Natural killer cell (primary cell): ENCODE measurements at regions not wholly inside any gene's neighbourhood (a gene's known extent, or its start where the extent isn't known, plus 50 kb on each side); places are given as distances from the start of the nearest gene placed in this dataset.

Experiments
- ATAC-seq, 3 donors: fragments of 150-1000 bp in 2 of 3; fragments of 200-7000 bp in 1 of 3; cut with Tn5 transposase; 1 replicate in 1 of 3; 2 replicates in 2 of 3; pipeline ENCODE4 v1.10.0; 2021; ENCODE audit warnings: mild to moderate bottlenecking in 2 of 3, moderate library complexity in 2 of 3
- DNase-seq, 2 donors: peaks; one replicate each; pipeline versions ENCODE4 v3.0.0 to v3.0.0-alpha.2; 2013 to 2021; ENCODE audit warnings: mixed read lengths in 1 of 2
- H3K27ac ChIP-seq: one replicate; pipeline ENCODE4 v1.5.1; 2013; ENCODE audit warnings: mild to moderate bottlenecking, low read length
- H3K27me3 ChIP-seq: one replicate; pipeline ENCODE4 v1.6.1; 2013; ENCODE audit warnings: low read length; ENCODE audit not compliant: control insufficient read depth, insufficient read depth
- H3K36me3 ChIP-seq: one replicate; pipeline ENCODE4 v1.6.1; 2013; ENCODE audit warnings: low read length; ENCODE audit not compliant: control insufficient read depth, insufficient read depth
- H3K4me1 ChIP-seq: one replicate; pipeline ENCODE4 v1.6.1; 2013; ENCODE audit warnings: low read length; ENCODE audit not compliant: control insufficient read depth, insufficient read depth
- H3K4me3 ChIP-seq: one replicate; pipeline ENCODE4 v1.5.1; 2013; ENCODE audit warnings: low read length
- H3K9me3 ChIP-seq: one replicate; pipeline ENCODE4 v1.6.1; 2013; ENCODE audit warnings: low read length; ENCODE audit not compliant: control insufficient read depth, insufficient read depth
- H3K27ac Mint-ChIP-seq, 2 donors: one replicate each; pipeline ENCODE4 v1.8.0; 2022; ENCODE audit warnings: mild to moderate bottlenecking in 2 of 2, mixed read lengths in 2 of 2, moderate library complexity in 1 of 2
- H3K27me3 Mint-ChIP-seq, 2 donors: one replicate each; pipeline ENCODE4 v1.8.0; 2022; ENCODE audit warnings: low read depth in 2 of 2, mixed read lengths in 2 of 2
- H3K36me3 Mint-ChIP-seq: one replicate; pipeline ENCODE4 v1.8.0; 2022; ENCODE audit warnings: mixed read lengths
- H3K4me1 Mint-ChIP-seq, 2 donors: one replicate each; pipeline ENCODE4 v1.8.0; 2022; ENCODE audit warnings: mixed read lengths in 2 of 2
- H3K4me3 Mint-ChIP-seq: one replicate; pipeline ENCODE4 v1.8.0; 2022; ENCODE audit warnings: mild to moderate bottlenecking, moderate library complexity, mixed read lengths
- H3K9me3 Mint-ChIP-seq, 2 donors: one replicate each; pipeline ENCODE4 v1.8.0; 2022; ENCODE audit warnings: mixed read lengths in 2 of 2
- WGBS: methylation state at CpG from one replicate; pipeline ENCODE4 v1.1.7; 2013; ENCODE audit warnings: missing lambda C conversion rate; ENCODE audit not compliant: insufficient coverage; 5-methylcytosine and 5-hydroxymethylcytosine counted together
- intact Hi-C: fragments of 100-400 bp; cut with micrococcal nuclease; formaldehyde crosslinking; loops from one replicate; pipeline ENCODE4 v1.14.2; 2022
- TF ChIP-seq, protein P1 (sequence below): fragments of 200-600 bp; IDR thresholded peaks from one replicate; pipeline ENCODE4 v1.8.0; 2022; ENCODE audit warnings: antibody characterized with exemption

DNA sequence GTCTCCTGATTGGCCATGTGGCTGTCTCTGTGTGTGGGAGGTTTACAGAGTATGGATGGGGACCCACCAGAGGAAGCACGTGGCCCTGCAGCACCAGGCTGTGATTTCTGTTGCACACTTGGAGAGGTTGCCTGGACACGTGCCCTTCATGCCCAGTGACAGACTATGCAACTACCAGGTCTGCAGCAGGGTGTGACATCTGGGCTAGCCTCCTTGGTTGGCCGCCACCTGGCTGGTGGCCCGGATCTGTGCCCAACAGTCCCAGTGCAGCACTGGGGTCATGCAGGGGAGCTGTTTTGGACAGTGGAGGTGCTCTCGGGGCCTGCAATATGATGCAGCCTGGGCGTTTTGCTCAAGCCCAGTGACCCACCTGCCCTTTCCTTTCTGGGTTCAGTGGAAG, 212.5 kb downstream of the UBE3A start:
- no peak overlapping the region for H3K27ac ChIP-seq
- H3K36me3 Mint-ChIP-seq: no peaks in the 10 kb centered on the region
- H3K27ac Mint-ChIP-seq: no peak overlapping the region
- H3K4me3 ChIP-seq: no peak overlapping the region
- TF ChIP-seq, protein P1, sequence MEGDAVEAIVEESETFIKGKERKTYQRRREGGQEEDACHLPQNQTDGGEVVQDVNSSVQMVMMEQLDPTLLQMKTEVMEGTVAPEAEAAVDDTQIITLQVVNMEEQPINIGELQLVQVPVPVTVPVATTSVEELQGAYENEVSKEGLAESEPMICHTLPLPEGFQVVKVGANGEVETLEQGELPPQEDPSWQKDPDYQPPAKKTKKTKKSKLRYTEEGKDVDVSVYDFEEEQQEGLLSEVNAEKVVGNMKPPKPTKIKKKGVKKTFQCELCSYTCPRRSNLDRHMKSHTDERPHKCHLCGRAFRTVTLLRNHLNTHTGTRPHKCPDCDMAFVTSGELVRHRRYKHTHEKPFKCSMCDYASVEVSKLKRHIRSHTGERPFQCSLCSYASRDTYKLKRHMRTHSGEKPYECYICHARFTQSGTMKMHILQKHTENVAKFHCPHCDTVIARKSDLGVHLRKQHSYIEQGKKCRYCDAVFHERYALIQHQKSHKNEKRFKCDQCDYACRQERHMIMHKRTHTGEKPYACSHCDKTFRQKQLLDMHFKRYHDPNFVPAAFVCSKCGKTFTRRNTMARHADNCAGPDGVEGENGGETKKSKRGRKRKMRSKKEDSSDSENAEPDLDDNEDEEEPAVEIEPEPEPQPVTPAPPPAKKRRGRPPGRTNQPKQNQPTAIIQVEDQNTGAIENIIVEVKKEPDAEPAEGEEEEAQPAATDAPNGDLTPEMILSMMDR: no peak
- H3K9me3 Mint-ChIP-seq: no peaks in the 10 kb centered on the region
- intact Hi-C loops: no loop called here
- no peaks in the 10 kb centered on the region for H3K36me3 ChIP-seq
- H3K9me3 ChIP-seq: peaks cover 47% of the 10 kb centered on the region
- H3K4me1 ChIP-seq: no peaks in the 10 kb centered on the region
- DNase-seq (no peak), ATAC-seq (no peak)
- no peaks in the 10 kb centered on the region for H3K27me3 Mint-ChIP-seq
- H3K4me3 Mint-ChIP-seq: no peak overlapping the region
- WGBS: 89% methylated on average over 6 of the region's 6 CpGs
- no peaks in the 10 kb centered on the region for H3K4me1 Mint-ChIP-seq
- H3K27me3 ChIP-seq: no peaks in the 10 kb centered on the region

DNA sequence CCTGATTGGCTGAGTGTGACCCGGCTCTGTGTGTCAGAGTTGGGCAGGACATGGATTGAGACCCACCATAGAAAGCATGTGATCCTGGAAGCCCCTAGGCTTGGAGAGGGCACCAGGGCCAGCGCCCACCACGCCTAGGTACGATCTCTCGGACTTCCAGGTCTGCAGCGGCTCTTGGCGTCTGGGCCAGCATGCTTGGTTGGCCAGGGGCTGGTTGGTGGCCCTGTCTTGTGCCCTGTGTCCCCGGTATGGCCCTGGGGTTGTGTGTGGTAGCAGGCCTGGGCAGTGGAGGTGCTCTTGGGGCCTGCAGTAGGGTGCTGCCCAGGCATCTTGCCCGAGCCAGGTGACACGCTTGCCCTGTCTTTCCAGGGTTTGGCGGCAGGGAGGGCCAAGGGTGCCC, 210.6 kb downstream of the UBE3A start:
- DNase-seq (no peak), ATAC-seq (no peak)
- Histone ChIP-seq H3K36me3 (no peaks in the 10 kb centered on the region), H3K27me3 (no peaks in the 10 kb centered on the region), H3K4me1 (no peaks in the 10 kb centered on the region), H3K27ac (no peak overlapping the region), H3K4me3 (no peak overlapping the region), H3K9me3 (peaks cover 49% of the 10 kb centered on the region)
- intact Hi-C loops: no loop called here
- TF ChIP-seq, protein P1: no peak
- Mint-ChIP-seq H3K36me3 (no peaks in the 10 kb centered on the region), H3K27ac (no peak overlapping the region), H3K9me3 (no peaks in the 10 kb centered on the region), H3K27me3 (no peaks in the 10 kb centered on the region), H3K4me1 (no peaks in the 10 kb centered on the region), H3K4me3 (no peak overlapping the region)
- 93% methylated on average over 11 of the region's 11 CpGs for WGBS

- H3K4me3 ChIP-seq: no peak overlapping the region
- intact Hi-C loops: no loop called here
- no peak overlapping the region for H3K27ac ChIP-seq
- H3K27me3 ChIP-seq: no peaks in the 10 kb centered on the region
- 84% methylated on average over 10 of the region's 10 CpGs for WGBS
- H3K4me1 ChIP-seq: no peaks in the 10 kb centered on the region
- Mint-ChIP-seq H3K4me1 (no peaks in the 10 kb centered on the region), H3K9me3 (peaks cover 0 to 4% of the 10 kb centered on the region in 2 donors), H3K27ac (no peak overlapping the region), H3K4me3 (no peak overlapping the region), H3K36me3 (no peaks in the 10 kb centered on the region), H3K27me3 (no peaks in the 10 kb centered on the region)
- DNase-seq (no peak), ATAC-seq (no peak)
- TF ChIP-seq, protein P1: no peak
- H3K36me3 ChIP-seq: no peaks in the 10 kb centered on the region
- H3K9me3 ChIP-seq: peaks cover 43% of the 10 kb centered on the region
These were observed 208.4 kb downstream of the UBE3A start for GRCh38 chr15:25230442-25230841.

GRCh38 chr15:25233766-25234350, 205.0 kb downstream of the UBE3A start:
- Mint-ChIP-seq H3K4me3 (no peak overlapping the region), H3K27me3 (no peaks in the 10 kb centered on the region), H3K9me3 (peaks cover 0 to 4% of the 10 kb centered on the region in 2 donors), H3K4me1 (no peaks in the 10 kb centered on the region), H3K27ac (no peak overlapping the region), H3K36me3 (no peaks in the 10 kb centered on the region)
- H3K4me1 ChIP-seq: no peaks in the 10 kb centered on the region
- TF ChIP-seq, protein P1: no peak
- no peak overlapping the region for H3K4me3 ChIP-seq
- intact Hi-C loops: no loop called here
- no peak overlapping the region for H3K27ac ChIP-seq
- H3K9me3 ChIP-seq: peaks cover 46% of the 10 kb centered on the region
- 80% methylated on average over 7 of the region's 7 CpGs for WGBS
- DNase-seq: no peak
- no peaks in the 10 kb centered on the region for H3K36me3 ChIP-seq
- no peaks in the 10 kb centered on the region for H3K27me3 ChIP-seq
- ATAC-seq: no peak
